HepG2 (cell line): ENCODE measurements at regions not wholly inside any gene's neighbourhood (a gene's known extent, or its start where the extent isn't known, plus 50 kb on each side); places are given as distances from the start of the nearest gene placed in this dataset.

Experiments
- ATAC-seq: fragments of 200-7000 bp; cut with Tn5 transposase; 3 replicates; pipeline ENCODE4 v1.9.1; 2020; ENCODE audit warnings: mild to moderate bottlenecking, moderate library complexity
- BruUV-seq: library from RNA; stranded (reverse); fragments of 400-500 nt; replicated peaks from 2 replicates; lab custom pipeline; 2021; lab: Mats Ljungman, UMichigan
- CTCF ChIA-PET: fragments of 300-600 bp; formaldehyde crosslinking; extraction: SDS; loops from one replicate; lab custom pipeline; 2021; ENCODE audit warnings: low total read pairs, inconsistent platforms, low intra/inter-chr PET ratio; lab: Yijun Ruan, JAX
- POLR2A ChIA-PET: fragments of 350-600 bp; sonication (Branson Sonifier 250); formaldehyde crosslinking; loops from one replicate; lab custom pipeline; 2020; ENCODE audit warnings: antibody characterized with exemption, inconsistent platforms; lab: Yijun Ruan, JAX
- DNase-seq: peaks from one replicate; pipeline ENCODE4 v3.0.0-alpha.2; 2015; ENCODE audit warnings: low spot score
- FAIRE-seq: peaks from 3 replicates; lab custom pipeline; 2011; peaks lifted over from hg19 to GRCh38; lab: Jason Lieb, UNC
- H2AFZ ChIP-seq: one replicate; pipeline ENCODE4 v1.6.1; 2011; ENCODE audit warnings: low read length, inconsistent platforms
- H3K27ac ChIP-seq: fragments of 300-600 bp; 3 replicates; pipeline ENCODE4 v1.8.0; 2011; ENCODE audit warnings: mixed run types, mild to moderate bottlenecking, mixed read lengths, low read length, inconsistent platforms; ENCODE audit not compliant: insufficient read depth; ENCODE audit errors: extremely low read length
- H3K27me3 ChIP-seq, 2 experiments: fragments of 200-600 bp in 1 of 2; 2 replicates in 1 of 2; 3 replicates in 1 of 2; pipeline versions ENCODE4 v1.6.0 to v1.8.0; 2011; ENCODE audit warnings: low read length in 2 of 2, mild to moderate bottlenecking in 2 of 2, moderate library complexity in 2 of 2, inconsistent platforms in 1 of 2; ENCODE audit not compliant: insufficient read depth in 2 of 2, control insufficient read depth in 1 of 2
- H3K36me3 ChIP-seq, 2 experiments: fragments of 200-600 bp in 1 of 2; replicated peaks in 1 of 2; 2 replicates in 1 of 2; 3 replicates in 1 of 2; pipeline versions ENCODE4 v1.5.1 to v1.8.0; 2011; ENCODE audit warnings: low read length in 2 of 2, inconsistent platforms in 1 of 2; ENCODE audit not compliant: insufficient read depth in 2 of 2, control insufficient read depth in 1 of 2
- H3K4me1 ChIP-seq: 2 replicates; pipeline ENCODE4 v1.5.1; 2012; ENCODE audit warnings: low read length, inconsistent platforms; ENCODE audit not compliant: insufficient read depth
- H3K4me2 ChIP-seq: 2 replicates; pipeline ENCODE4 v1.6.0; 2011; ENCODE audit warnings: low read depth, low read length, inconsistent platforms
- H3K4me3 ChIP-seq, 3 experiments: fragments of 200-600 bp in 1 of 3; sonication (generic), shearing (Covaris generic) in 1 of 3; replicated peaks in 1 of 3; 2 replicates each; pipeline ENCODE4 v1.5.1; 2011 to 2016; ENCODE audit warnings: low read length in 3 of 3, inconsistent platforms in 2 of 3, low read depth in 2 of 3, mild to moderate bottlenecking in 2 of 3, control low read depth in 1 of 3, mixed read lengths in 1 of 3; ENCODE audit not compliant: insufficient read depth in 1 of 3
- H3K79me2 ChIP-seq: one replicate; pipeline ENCODE4 v1.6.1; 2011; ENCODE audit warnings: low read length, inconsistent platforms; ENCODE audit not compliant: insufficient read depth
- H3K9ac ChIP-seq: 2 replicates; pipeline ENCODE4 v1.6.0; 2011; ENCODE audit warnings: mild to moderate bottlenecking, low read depth, low read length, inconsistent platforms; ENCODE audit not compliant: insufficient read depth
- H3K9me3 ChIP-seq: 2 replicates; pipeline ENCODE4 v1.5.1; 2012; ENCODE audit warnings: mild to moderate bottlenecking, low read length
- H4K20me1 ChIP-seq: 2 replicates; pipeline ENCODE4 v1.6.0; 2011; ENCODE audit warnings: inconsistent platforms, mild to moderate bottlenecking, low read length, moderate library complexity; ENCODE audit not compliant: insufficient read depth
- ELF4 ChIP-seq: sonication (generic); formaldehyde crosslinking; IDR thresholded peaks from 2 replicates; pipeline ENCODE4 v1.5.0; 2020; ENCODE audit warnings: missing genetic modification reagents, mild to moderate bottlenecking, moderate library complexity, borderline replicate concordance
- ETV6 ChIP-seq: sonication (generic); formaldehyde crosslinking; conservative IDR thresholded peaks from 2 replicates; pipeline ENCODE4 v1.4.0; 2020; ENCODE audit warnings: missing genetic modification reagents
- GATA4 ChIP-seq: sonication (generic); IDR thresholded peaks from 2 replicates; pipeline ENCODE4 v1.6.1; 2016; ENCODE audit warnings: antibody characterized with exemption, low read depth, borderline replicate concordance
- HES4 ChIP-seq: sonication (generic); formaldehyde crosslinking; IDR thresholded peaks from 2 replicates; pipeline ENCODE4 v1.9.0; 2021; ENCODE audit warnings: mild to moderate bottlenecking, missing genetic modification reagents, borderline replicate concordance
- KLF13 ChIP-seq: sonication (generic); formaldehyde crosslinking; IDR thresholded peaks from 2 replicates; pipeline ENCODE4 v1.4.0; 2020; ENCODE audit warnings: mild to moderate bottlenecking, missing genetic modification reagents
- MAFF ChIP-seq: IDR thresholded peaks from 2 replicates; pipeline ENCODE4 v1.6.1; 2011; ENCODE audit warnings: low read depth, low read length, improper control_type of control experiment
- MAFG ChIP-seq: sonication (generic); formaldehyde crosslinking; IDR thresholded peaks from 2 replicates; pipeline ENCODE4 v1.5.1; 2020; ENCODE audit warnings: mild to moderate bottlenecking, missing genetic modification reagents
- MEIS1 ChIP-seq: sonication (generic); formaldehyde crosslinking; IDR thresholded peaks from 2 replicates; pipeline ENCODE4 v1.9.0; 2021; ENCODE audit warnings: mild to moderate bottlenecking, missing genetic modification reagents, moderate library complexity, borderline replicate concordance
- RBAK ChIP-seq: sonication (generic); formaldehyde crosslinking; IDR thresholded peaks from 2 replicates; pipeline ENCODE4 v1.5.1; 2020; ENCODE audit warnings: mild to moderate bottlenecking, missing genetic modification reagents
- RORA ChIP-seq: sonication (generic); formaldehyde crosslinking; IDR thresholded peaks from 2 replicates; pipeline ENCODE4 v1.5.0; 2020; ENCODE audit warnings: mild to moderate bottlenecking, missing genetic modification reagents, moderate library complexity
- RXRB ChIP-seq: IDR thresholded peaks from 2 replicates; pipeline ENCODE4 v1.6.1; 2016; ENCODE audit warnings: borderline replicate concordance, missing genetic modification reagents, missing compliant biosample characterization
- SOX6 ChIP-seq, 2 experiments: fragments of 450-650 bp in 1 of 2; sonication (generic) in 1 of 2; formaldehyde crosslinking in 1 of 2; IDR thresholded peaks; 2 replicates each; pipeline versions ENCODE4 v1.4.0 to v1.6.1; 2017 to 2020; ENCODE audit warnings: antibody characterized with exemption in 1 of 2, mild to moderate bottlenecking in 1 of 2, missing genetic modification reagents in 1 of 2
- SYNCRIP ChIP-seq: fragments of 200-400 bp; formaldehyde crosslinking; IDR thresholded peaks from 2 replicates; pipeline ENCODE4 v1.6.1; 2018; ENCODE audit warnings: mild to moderate bottlenecking, low read depth, low read length; ENCODE audit not compliant: insufficient read depth
- ZKSCAN8 ChIP-seq: IDR thresholded peaks from 2 replicates; pipeline ENCODE4 v1.6.1; 2016; ENCODE audit warnings: borderline replicate concordance, missing genetic modification reagents, missing compliant biosample characterization
- ZNF296 ChIP-seq: sonication (generic); formaldehyde crosslinking; conservative IDR thresholded peaks from 2 replicates; pipeline ENCODE4 v1.5.0; 2020; ENCODE audit warnings: mild to moderate bottlenecking, missing genetic modification reagents
- WGBS: methylation state at CpG from one replicate; pipeline ENCODE4 v1.1.6; 2017; ENCODE audit warnings: low lambda C conversion rate; 5-methylcytosine and 5-hydroxymethylcytosine counted together
- in situ Hi-C: cut with HindIII; loops from 2 replicates; pipeline ENCODE4 v1.10.0; 2017; ENCODE audit warnings: low pct_unique_long_range_greater_than_20kb; ENCODE audit not compliant: extremely low pct_ligation_motif_present
- intact Hi-C: fragments of 100-400 bp; cut with micrococcal nuclease; formaldehyde crosslinking; loops from one replicate; pipeline ENCODE4 v1.10.0; 2022; ENCODE audit not compliant: unreplicated experiment
- TF ChIP-seq, protein P1 (sequence below): sonication (generic); formaldehyde crosslinking; IDR thresholded peaks from 2 replicates; pipeline ENCODE4 v1.5.0; 2020; ENCODE audit warnings: mild to moderate bottlenecking, missing genetic modification reagents
- TF ChIP-seq, protein P2 (sequence below): sonication (generic); formaldehyde crosslinking; conservative IDR thresholded peaks from 2 replicates; pipeline ENCODE4 v1.4.0; 2020; ENCODE audit warnings: missing genetic modification reagents

DNA sequence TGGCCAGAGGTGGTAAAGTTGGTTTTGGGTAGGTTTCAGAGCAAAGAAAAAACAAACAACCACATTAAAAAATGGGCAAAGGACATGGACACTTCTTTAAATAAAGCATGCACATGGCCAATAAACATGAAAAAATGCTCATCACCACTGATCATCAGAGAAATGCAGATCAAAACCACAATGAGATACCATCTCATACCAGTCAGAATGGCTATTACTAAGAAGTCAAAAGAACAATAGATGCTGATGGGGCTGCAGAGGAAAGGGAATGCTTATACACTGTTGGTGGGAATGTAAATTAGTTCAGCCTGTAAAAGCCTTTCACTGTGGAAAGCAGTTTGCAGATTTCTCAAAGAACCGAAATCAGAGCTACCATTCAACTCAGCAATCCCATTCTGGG lies 598.4 kb upstream of the SOX9 start:
- Histone ChIP-seq H3K36me3 (no peaks in the 10 kb centered on the region), H3K4me2 (no peak overlapping the region), H3K27me3 (no peaks in the 10 kb centered on the region), H3K4me1 (no peaks in the 10 kb centered on the region), H3K27ac (no peak overlapping the region), H2AFZ (no peak overlapping the region), H3K9ac (no peak overlapping the region), H4K20me1 (no peaks in the 10 kb centered on the region), H3K4me3 (no peak overlapping the region), H3K79me2 (no peaks in the 10 kb centered on the region), H3K9me3 (no peaks in the 10 kb centered on the region)
- no TSS peak for BruUV-seq
- WGBS, result 0% methylated on average over 1 of the region's 1 CpG
- intact Hi-C loops (no loop called here), in situ Hi-C loops (no loop called here)
- ChIA-PET POLR2A (no interaction called here), CTCF (no interaction called here)
- ATAC-seq (no peak), DNase-seq (no peak), FAIRE-seq (no peak)
- no peak for TF ChIP-seq SOX6 (IDR thresholded peaks at IDR 0.05)
- no peak for TF ChIP-seq SOX6 (CRISPR knock-in tag; IDR thresholded peaks at IDR 0.05)

DNA sequence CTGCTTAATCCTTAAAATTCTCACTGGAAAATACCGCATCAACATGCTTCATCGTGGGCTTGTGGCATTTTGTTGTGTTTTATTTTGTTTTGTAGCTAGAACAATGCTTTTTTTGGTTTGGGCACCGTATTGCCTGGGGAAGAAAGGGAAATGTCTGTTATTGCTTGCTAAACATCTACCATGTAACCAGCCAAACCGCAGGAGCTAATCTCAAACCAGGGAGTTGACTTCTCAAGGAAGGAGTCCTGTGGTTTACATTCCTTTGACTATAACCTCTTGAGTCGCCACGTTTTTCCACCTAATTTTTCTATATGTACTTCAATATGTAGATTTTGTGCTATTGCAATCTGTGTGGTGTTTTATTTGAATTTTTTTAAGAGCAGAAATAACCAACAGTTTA lies 593.5 kb upstream of the SOX9 start:
- FAIRE-seq (no peak), ATAC-seq (no peak), DNase-seq (no peak)
- no peak overlapping the region for H3K4me2 ChIP-seq
- BruUV-seq, result no TSS peak
- H3K4me3 ChIP-seq, result no peak overlapping the region
- H3K9ac ChIP-seq, result no peak overlapping the region
- H3K36me3 ChIP-seq, result no peaks in the 10 kb centered on the region
- H3K79me2 ChIP-seq, result no peaks in the 10 kb centered on the region
- WGBS, result 2% methylated on average over 6 of the region's 6 CpGs
- no peaks in the 10 kb centered on the region for H4K20me1 ChIP-seq
- TF ChIP-seq ZNF296 (CRISPR knock-in tag), result no peak
- TF ChIP-seq RORA, result no peak
- TF ChIP-seq KLF13 (CRISPR knock-in tag), result no peak
- no peak for TF ChIP-seq HES4 (CRISPR knock-in tag)
- TF ChIP-seq GATA4, result no peak
- TF ChIP-seq ZKSCAN8, result no peak
- TF ChIP-seq ETV6 (CRISPR knock-in tag), result no peak
- no peak for TF ChIP-seq RBAK
- TF ChIP-seq, protein P1, sequence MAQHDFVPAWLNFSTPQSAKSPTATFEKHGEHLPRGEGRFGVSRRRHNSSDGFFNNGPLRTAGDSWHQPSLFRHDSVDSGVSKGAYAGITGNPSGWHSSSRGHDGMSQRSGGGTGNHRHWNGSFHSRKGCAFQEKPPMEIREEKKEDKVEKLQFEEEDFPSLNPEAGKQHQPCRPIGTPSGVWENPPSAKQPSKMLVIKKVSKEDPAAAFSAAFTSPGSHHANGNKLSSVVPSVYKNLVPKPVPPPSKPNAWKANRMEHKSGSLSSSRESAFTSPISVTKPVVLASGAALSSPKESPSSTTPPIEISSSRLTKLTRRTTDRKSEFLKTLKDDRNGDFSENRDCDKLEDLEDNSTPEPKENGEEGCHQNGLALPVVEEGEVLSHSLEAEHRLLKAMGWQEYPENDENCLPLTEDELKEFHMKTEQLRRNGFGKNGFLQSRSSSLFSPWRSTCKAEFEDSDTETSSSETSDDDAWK, result no peak
- TF ChIP-seq RXRB (CRISPR knock-in tag), result no peak
- no peak for TF ChIP-seq MAFG (CRISPR knock-in tag)
- no peak for TF ChIP-seq ELF4 (CRISPR knock-in tag)
- no peak for TF ChIP-seq SYNCRIP
- no peak for TF ChIP-seq MAFF
- TF ChIP-seq MEIS1 (CRISPR knock-in tag), result no peak
- TF ChIP-seq, protein P2, sequence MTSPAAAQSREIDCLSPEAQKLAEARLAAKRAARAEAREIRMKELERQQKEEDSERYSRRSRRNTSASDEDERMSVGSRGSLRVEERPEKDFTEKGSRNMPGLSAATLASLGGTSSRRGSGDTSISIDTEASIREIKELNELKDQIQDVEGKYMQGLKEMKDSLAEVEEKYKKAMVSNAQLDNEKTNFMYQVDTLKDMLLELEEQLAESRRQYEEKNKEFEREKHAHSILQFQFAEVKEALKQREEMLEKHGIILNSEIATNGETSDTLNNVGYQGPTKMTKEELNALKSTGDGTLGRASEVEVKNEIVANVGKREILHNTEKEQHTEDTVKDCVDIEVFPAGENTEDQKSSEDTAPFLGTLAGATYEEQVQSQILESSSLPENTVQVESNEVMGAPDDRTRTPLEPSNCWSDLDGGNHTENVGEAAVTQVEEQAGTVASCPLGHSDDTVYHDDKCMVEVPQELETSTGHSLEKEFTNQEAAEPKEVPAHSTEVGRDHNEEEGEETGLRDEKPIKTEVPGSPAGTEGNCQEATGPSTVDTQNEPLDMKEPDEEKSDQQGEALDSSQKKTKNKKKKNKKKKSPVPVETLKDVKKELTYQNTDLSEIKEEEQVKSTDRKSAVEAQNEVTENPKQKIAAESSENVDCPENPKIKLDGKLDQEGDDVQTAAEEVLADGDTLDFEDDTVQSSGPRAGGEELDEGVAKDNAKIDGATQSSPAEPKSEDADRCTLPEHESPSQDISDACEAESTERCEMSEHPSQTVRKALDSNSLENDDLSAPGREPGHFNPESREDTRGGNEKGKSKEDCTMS (CRISPR knock-in tag), result no peak
- no peaks in the 10 kb centered on the region for H3K27me3 ChIP-seq
- no peaks in the 10 kb centered on the region for H3K9me3 ChIP-seq
- intact Hi-C loops (no loop called here), in situ Hi-C loops (no loop called here)
- no peak overlapping the region for H3K27ac ChIP-seq
- H2AFZ ChIP-seq, result no peak overlapping the region
- H3K4me1 ChIP-seq, result no peaks in the 10 kb centered on the region
- ChIA-PET POLR2A (no interaction called here), CTCF (no interaction called here)
